Panc1 (cell line): ENCODE measurements at regions not wholly inside any gene's neighbourhood (a gene's known extent, or its start where the extent isn't known, plus 50 kb on each side); places are given as distances from the start of the nearest gene placed in this dataset.

Experiments used
- ATAC-seq: fragments of 200-7000 bp; cut with Tn5 transposase; 2 replicates; pipeline ENCODE4 v1.9.1; 2020; ENCODE audit warnings: mild to moderate bottlenecking, moderate library complexity
- BruUV-seq: library from RNA; stranded (reverse); fragments of 400-500 nt; replicated peaks from 2 replicates; lab custom pipeline; 2021; lab: Mats Ljungman, UMichigan
- CTCF ChIA-PET: fragments of 300-600 bp; sonication (Branson Sonifier 250); formaldehyde crosslinking; loops from one replicate; lab custom pipeline; 2022; ENCODE audit warnings: antibody characterized with exemption; lab: Charles Lee
- POLR2A ChIA-PET: fragments of 300-600 bp; sonication (Branson Sonifier 250); formaldehyde crosslinking; loops from one replicate; lab custom pipeline; 2022; ENCODE audit warnings: antibody characterized with exemption; lab: Charles Lee
- DNase-seq: peaks from one replicate; pipeline ENCODE4 v3.0.0-alpha.2; 2010; ENCODE audit warnings: low read depth, low spot score
- H3K27ac ChIP-seq: 2 replicates; pipeline ENCODE4 v1.5.1; 2011; ENCODE audit warnings: mild to moderate bottlenecking, low read length, inconsistent platforms
- H3K27me3 ChIP-seq: fragments of 200-500 bp; sonication (Bioruptor generic); 2 replicates; pipeline ENCODE4 v1.6.0; 2014; ENCODE audit warnings: low read length, inconsistent platforms; ENCODE audit not compliant: control insufficient read depth, insufficient read depth
- H3K36me3 ChIP-seq: fragments of 200-500 bp; sonication (Bioruptor generic); 2 replicates; pipeline ENCODE4 v1.5.1; 2014; ENCODE audit warnings: inconsistent platforms, mild to moderate bottlenecking, low read length, moderate library complexity; ENCODE audit not compliant: control insufficient read depth, insufficient read depth
- H3K4me1 ChIP-seq: 2 replicates; pipeline ENCODE4 v1.5.1; 2011; ENCODE audit warnings: inconsistent platforms, mild to moderate bottlenecking, low read length, moderate library complexity; ENCODE audit not compliant: control insufficient read depth, insufficient read depth
- H3K4me3 ChIP-seq, 2 experiments: 2 replicates each; pipeline ENCODE4 v1.5.1; 2011 to 2012; ENCODE audit warnings: low read depth in 2 of 2, low read length in 2 of 2, mild to moderate bottlenecking in 2 of 2, inconsistent platforms in 1 of 2, moderate library complexity in 1 of 2
- H3K9me3 ChIP-seq: fragments of 200-500 bp; sonication (Bioruptor generic); 2 replicates; pipeline ENCODE4 v1.5.1; 2014; ENCODE audit warnings: low read depth, mild to moderate bottlenecking, inconsistent platforms, low read length, moderate library complexity; ENCODE audit not compliant: control insufficient read depth, insufficient read depth
- POLR2AphosphoS5 ChIP-seq: IDR thresholded peaks from 2 replicates; pipeline ENCODE4 v1.6.1; 2012; ENCODE audit warnings: mild to moderate bottlenecking, low read depth, low read length, moderate library complexity
- SIN3A ChIP-seq: IDR thresholded peaks from 2 replicates; pipeline ENCODE4 v1.6.1; 2012; ENCODE audit warnings: low read depth, mild to moderate bottlenecking, low read length, moderate library complexity, borderline replicate concordance; ENCODE audit not compliant: insufficient read depth
- TCF7L2 ChIP-seq: IDR thresholded peaks from 2 replicates; pipeline ENCODE4 v1.6.1; 2011; ENCODE audit warnings: mild to moderate bottlenecking, low read depth, low read length, inconsistent platforms
- in situ Hi-C: cut with HindIII; loops from 2 replicates; pipeline ENCODE4 v1.10.0; 2016; ENCODE audit warnings: low sequenced_read_pairs, low pct_unique_long_range_greater_than_20kb
- intact Hi-C: fragments of 100-400 bp; cut with micrococcal nuclease; formaldehyde crosslinking; loops from one replicate; pipeline ENCODE4 v1.10.0; 2022; ENCODE audit not compliant: unreplicated experiment
- TF ChIP-seq, protein P1 (sequence below), 2 experiments: IDR thresholded peaks; 2 replicates each; pipeline ENCODE4 v1.6.1; 2011 to 2012; ENCODE audit warnings: low read depth in 2 of 2, control low read depth in 1 of 2, low read length in 1 of 2, mild to moderate bottlenecking in 1 of 2, moderate library complexity in 1 of 2; ENCODE audit not compliant: insufficient read depth in 1 of 2
- TF ChIP-seq, protein P2 (sequence below): fragments of 450-650 bp; IDR thresholded peaks from 2 replicates; pipeline ENCODE4 v1.5.1; 2017; ENCODE audit warnings: mild to moderate bottlenecking

DNA sequence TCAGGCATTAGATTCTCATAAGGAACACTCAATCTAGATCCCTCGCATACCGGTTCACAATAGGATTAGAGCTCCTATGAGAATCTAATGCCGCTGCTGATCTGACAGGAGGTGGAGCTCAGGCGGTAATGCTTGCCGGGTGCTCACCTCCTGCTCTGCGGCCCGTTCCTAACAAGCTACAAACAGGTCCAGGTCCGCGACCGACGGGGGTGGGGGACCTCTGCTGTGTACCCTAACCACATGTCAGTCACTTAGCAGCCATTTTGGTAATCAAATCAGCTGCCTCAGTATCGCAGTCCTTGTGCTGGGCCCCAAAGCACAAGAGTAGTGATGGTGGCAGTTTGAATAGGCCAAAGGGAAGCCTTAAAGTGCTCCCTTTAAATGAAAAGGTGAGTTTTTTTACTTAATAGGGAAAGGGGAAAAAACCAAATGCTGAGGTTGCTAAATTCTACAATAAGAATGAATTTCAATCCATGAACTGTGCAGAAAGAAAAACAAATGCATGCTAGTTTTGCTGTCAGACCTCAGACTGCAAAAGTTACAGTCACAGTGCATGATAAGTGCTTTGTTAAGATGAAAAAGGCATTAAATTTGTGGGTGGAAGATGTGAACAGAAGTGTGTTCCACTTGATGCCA is 67.0 kb upstream of the TNPO1 start:
- in situ Hi-C loops, result no loop called here
- DNase-seq (no peak), ATAC-seq (no peak)
- POLR2A ChIA-PET, result no interaction called here
- no TSS peak for BruUV-seq
- intact Hi-C loops, result no loop called here
- H3K27ac ChIP-seq, result no peak overlapping the region
- no peaks in the 10 kb centered on the region for H3K4me1 ChIP-seq
- no peaks in the 10 kb centered on the region for H3K27me3 ChIP-seq
- CTCF ChIA-PET, result no interaction called here
- TF ChIP-seq SIN3A (no peak), POLR2AphosphoS5 (no peak), TCF7L2 (no peak)
- TF ChIP-seq, protein P1, sequence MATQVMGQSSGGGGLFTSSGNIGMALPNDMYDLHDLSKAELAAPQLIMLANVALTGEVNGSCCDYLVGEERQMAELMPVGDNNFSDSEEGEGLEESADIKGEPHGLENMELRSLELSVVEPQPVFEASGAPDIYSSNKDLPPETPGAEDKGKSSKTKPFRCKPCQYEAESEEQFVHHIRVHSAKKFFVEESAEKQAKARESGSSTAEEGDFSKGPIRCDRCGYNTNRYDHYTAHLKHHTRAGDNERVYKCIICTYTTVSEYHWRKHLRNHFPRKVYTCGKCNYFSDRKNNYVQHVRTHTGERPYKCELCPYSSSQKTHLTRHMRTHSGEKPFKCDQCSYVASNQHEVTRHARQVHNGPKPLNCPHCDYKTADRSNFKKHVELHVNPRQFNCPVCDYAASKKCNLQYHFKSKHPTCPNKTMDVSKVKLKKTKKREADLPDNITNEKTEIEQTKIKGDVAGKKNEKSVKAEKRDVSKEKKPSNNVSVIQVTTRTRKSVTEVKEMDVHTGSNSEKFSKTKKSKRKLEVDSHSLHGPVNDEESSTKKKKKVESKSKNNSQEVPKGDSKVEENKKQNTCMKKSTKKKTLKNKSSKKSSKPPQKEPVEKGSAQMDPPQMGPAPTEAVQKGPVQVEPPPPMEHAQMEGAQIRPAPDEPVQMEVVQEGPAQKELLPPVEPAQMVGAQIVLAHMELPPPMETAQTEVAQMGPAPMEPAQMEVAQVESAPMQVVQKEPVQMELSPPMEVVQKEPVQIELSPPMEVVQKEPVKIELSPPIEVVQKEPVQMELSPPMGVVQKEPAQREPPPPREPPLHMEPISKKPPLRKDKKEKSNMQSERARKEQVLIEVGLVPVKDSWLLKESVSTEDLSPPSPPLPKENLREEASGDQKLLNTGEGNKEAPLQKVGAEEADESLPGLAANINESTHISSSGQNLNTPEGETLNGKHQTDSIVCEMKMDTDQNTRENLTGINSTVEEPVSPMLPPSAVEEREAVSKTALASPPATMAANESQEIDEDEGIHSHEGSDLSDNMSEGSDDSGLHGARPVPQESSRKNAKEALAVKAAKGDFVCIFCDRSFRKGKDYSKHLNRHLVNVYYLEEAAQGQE (IDR thresholded peaks at IDR 0.05; ENCODE audit: insufficient read depth in 1 of 2, low read depth in 2 of 2, low read length in 1 of 2), result no peak
- TF ChIP-seq, protein P2, sequence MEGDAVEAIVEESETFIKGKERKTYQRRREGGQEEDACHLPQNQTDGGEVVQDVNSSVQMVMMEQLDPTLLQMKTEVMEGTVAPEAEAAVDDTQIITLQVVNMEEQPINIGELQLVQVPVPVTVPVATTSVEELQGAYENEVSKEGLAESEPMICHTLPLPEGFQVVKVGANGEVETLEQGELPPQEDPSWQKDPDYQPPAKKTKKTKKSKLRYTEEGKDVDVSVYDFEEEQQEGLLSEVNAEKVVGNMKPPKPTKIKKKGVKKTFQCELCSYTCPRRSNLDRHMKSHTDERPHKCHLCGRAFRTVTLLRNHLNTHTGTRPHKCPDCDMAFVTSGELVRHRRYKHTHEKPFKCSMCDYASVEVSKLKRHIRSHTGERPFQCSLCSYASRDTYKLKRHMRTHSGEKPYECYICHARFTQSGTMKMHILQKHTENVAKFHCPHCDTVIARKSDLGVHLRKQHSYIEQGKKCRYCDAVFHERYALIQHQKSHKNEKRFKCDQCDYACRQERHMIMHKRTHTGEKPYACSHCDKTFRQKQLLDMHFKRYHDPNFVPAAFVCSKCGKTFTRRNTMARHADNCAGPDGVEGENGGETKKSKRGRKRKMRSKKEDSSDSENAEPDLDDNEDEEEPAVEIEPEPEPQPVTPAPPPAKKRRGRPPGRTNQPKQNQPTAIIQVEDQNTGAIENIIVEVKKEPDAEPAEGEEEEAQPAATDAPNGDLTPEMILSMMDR, result no peak
- H3K36me3 ChIP-seq, result no peaks in the 10 kb centered on the region
- no peaks in the 10 kb centered on the region for H3K9me3 ChIP-seq
- no peak overlapping the region for H3K4me3 ChIP-seq

DNA sequence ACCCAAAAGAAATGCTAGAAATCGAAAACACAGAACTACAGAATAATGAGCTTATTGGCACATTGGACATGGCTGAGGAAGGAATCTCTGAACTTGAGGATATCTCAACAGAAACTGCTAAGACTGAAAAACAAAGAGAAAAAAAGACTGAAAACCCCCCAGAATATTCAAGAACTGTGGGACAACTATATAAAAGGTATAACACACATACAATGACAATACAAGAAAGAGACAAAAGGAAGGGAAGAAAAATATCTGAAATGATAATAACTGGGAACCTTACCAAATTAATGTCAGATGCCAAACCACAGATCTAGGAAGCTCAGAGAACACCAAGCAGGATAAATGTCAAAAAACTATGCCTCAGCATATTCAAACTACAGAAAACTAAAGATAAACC is 68.6 kb upstream of the TNPO1 start:
- BruUV-seq, result no TSS peak
- TF ChIP-seq, protein P1 (IDR thresholded peaks at IDR 0.05; ENCODE audit: insufficient read depth in 1 of 2, low read depth in 2 of 2, low read length in 1 of 2), result no peak
- TF ChIP-seq SIN3A (no peak), TCF7L2 (no peak), POLR2AphosphoS5 (no peak)
- TF ChIP-seq, protein P2, result no peak
- ChIA-PET CTCF (interaction anchor here (0.7 kb wide), 1 partner anchor 70 kb away, joined by 7 read pairs; no protein-coding TSS in a partner anchor), POLR2A (no interaction called here)
- in situ Hi-C loops, result no loop called here
- no peak for DNase-seq
- no peak overlapping the region for H3K27ac ChIP-seq
- no peaks in the 10 kb centered on the region for H3K36me3 ChIP-seq
- ATAC-seq, result no peak
- no peaks in the 10 kb centered on the region for H3K9me3 ChIP-seq
- no peaks in the 10 kb centered on the region for H3K4me1 ChIP-seq
- intact Hi-C loops, result no loop called here
- H3K4me3 ChIP-seq, result no peak overlapping the region
- H3K27me3 ChIP-seq, result no peaks in the 10 kb centered on the region
